Lower leg skin (tissue), 3 donors: ENCODE measurements at regions not wholly inside any gene's neighbourhood (a gene's known extent, or its start where the extent isn't known, plus 50 kb on each side); places are given as distances from the start of the nearest gene placed in this dataset.

ENCODE experiments used
- POLR2A ChIP-seq, 2 donors: fragments of 450-650 bp; IDR thresholded peaks; one replicate each; pipeline ENCODE4 v1.6.1; 2016 to 2017; ENCODE audit warnings: antibody characterized with exemption in 2 of 2, mild to moderate bottlenecking in 1 of 2, moderate library complexity in 1 of 2
- TF ChIP-seq, protein P1 (sequence below), 3 donors: fragments of 450-650 bp; IDR thresholded peaks; one replicate each; pipeline ENCODE4 v1.5.1; 2016; ENCODE audit warnings: antibody characterized with exemption in 3 of 3, mild to moderate bottlenecking in 3 of 3, moderate library complexity in 2 of 3

GRCh38 chr13:106879806-106880205 is 311.9 kb upstream of the ARGLU1 start:
- TF ChIP-seq, protein P1, sequence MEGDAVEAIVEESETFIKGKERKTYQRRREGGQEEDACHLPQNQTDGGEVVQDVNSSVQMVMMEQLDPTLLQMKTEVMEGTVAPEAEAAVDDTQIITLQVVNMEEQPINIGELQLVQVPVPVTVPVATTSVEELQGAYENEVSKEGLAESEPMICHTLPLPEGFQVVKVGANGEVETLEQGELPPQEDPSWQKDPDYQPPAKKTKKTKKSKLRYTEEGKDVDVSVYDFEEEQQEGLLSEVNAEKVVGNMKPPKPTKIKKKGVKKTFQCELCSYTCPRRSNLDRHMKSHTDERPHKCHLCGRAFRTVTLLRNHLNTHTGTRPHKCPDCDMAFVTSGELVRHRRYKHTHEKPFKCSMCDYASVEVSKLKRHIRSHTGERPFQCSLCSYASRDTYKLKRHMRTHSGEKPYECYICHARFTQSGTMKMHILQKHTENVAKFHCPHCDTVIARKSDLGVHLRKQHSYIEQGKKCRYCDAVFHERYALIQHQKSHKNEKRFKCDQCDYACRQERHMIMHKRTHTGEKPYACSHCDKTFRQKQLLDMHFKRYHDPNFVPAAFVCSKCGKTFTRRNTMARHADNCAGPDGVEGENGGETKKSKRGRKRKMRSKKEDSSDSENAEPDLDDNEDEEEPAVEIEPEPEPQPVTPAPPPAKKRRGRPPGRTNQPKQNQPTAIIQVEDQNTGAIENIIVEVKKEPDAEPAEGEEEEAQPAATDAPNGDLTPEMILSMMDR (IDR thresholded peaks at IDR 0.05), result no peak
- TF ChIP-seq POLR2A (IDR thresholded peaks at IDR 0.05), result no peak
